ENCODE measurements at regions not wholly inside any gene's neighbourhood (a gene's known extent, or its start where the extent isn't known, plus 50 kb on each side); places are given as distances from the start of the nearest gene placed in this dataset.

- TF ChIP-seq CTCF (IDR thresholded peaks at IDR 0.05): no peak
- no peak for TF ChIP-seq POLR2A (IDR thresholded peaks at IDR 0.05)
These were observed 206.8 kb upstream of the MTPN start for GRCh38 chr7:136183981-136184380.
